HG03558 (cell line): ENCODE measurements at regions not wholly inside any gene's neighbourhood (a gene's known extent, or its start where the extent isn't known, plus 50 kb on each side); places are given as distances from the start of the nearest gene placed in this dataset.

ENCODE experiments used
- ATAC-seq: cut with Tn5 transposase; IDR thresholded peaks from one replicate; pipeline ENCODE4 v1.9.1; 2021; ENCODE audit warnings: moderate number of reproducible peaks; ENCODE audit not compliant: unreplicated experiment; ENCODE audit errors: extremely low read depth

DNA sequence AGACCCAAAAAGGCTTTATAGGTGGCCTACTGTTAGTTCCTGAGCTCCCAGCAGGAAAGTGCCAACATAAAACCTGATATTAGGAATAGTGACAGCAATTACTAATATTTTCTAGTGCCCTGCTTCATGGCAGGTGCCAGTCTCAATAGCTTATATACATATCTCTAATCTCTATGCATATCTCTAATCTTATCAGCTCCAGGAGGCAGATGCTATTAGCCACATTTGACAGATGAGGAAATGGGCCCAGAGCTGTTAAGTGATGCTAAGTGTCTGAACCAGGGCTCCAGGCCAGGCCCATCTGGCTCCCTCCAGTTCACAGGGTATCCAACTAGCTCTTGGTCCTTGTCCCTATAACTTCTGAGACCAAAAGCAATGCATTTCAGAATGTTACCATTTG, 142.5 kb downstream of the CHIC2 start:
- ATAC-seq, result no peak

DNA sequence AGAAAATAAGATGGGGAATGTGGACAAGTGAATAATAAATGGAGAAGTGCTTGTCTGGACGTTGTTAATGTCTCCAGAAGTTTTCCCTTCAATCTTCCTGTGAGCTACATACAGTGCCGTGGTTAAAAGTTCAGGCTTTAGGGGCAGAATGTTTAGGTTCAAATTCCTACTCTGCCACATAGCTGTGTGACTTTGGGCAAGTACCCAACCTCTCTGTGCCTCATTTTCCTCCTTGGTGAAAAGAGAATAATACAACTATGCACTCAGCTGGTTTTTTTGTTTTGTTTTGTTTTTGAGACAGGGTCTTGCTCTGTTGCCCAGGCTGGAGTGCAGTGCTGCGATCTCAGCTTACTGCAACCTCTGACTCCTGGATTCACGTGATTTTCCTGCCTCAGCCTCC, 143.5 kb downstream of the CHIC2 start:
- no peak for ATAC-seq

DNA sequence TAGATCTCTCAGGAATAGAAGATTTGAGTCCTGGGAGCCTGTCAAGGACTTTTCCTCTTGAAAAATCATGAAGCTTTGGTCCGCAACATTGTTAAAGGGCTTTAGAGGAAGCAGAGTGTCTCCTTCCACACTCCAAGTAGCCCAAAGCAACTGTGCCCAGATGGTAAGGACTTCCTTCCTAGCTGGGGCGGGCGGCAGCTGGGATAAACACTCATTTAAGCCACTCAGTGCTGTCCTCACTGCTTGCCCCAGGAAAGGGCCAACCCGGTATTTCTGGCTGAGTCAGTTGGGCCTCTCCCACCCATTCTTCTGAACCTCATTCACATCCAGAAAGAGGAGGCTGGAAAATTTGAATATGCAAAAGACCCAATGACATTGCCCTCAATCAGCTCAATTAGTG, 144.3 kb downstream of the CHIC2 start:
- ATAC-seq, result no peak

DNA sequence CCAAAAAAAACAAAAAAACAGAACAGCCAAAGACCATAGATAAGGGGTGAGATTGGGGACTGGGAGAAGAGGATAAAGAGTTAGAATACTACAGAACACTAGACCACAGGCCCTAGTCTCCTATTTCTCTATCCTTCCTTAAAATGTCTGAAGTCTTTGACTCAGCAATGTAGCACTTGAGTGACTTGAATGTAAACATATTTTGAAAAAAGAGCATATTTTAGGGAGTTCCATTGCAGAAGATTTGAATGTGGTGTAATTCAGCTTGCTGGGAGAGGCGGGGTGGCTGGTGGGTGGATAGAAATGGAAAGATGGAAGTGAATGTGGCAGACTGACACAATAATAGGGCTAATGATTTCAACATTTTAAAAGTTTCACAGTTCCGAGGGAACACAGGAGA, 144.9 kb downstream of the CHIC2 start:
- no peak for ATAC-seq

- ATAC-seq, result no peak
These were observed 146.7 kb downstream of the CHIC2 start for GRCh38 chr4:53917729-53918128.

DNA sequence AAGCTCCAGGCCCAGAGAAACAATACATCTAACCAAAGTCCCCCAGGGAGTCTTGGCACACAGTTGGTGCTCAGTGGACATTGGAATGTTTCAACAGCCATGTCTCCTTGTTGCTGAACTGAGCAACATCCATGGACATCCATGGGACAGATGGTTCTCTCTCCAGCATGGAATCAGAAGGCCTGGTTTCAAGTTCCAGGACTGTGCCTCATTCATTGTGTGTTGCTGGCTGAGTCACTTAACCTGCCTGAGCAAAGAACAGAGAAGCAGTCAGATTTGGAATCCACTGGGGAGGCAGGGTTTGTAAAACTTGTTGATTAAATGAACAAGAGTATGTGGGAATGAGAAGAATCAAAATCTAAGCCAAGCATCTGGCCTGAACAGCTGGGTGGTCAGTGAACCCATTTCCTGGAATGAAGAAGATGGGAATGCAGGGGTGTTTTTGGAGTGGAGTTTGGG, 147.9 kb downstream of the CHIC2 start:
- ATAC-seq, result no peak

DNA sequence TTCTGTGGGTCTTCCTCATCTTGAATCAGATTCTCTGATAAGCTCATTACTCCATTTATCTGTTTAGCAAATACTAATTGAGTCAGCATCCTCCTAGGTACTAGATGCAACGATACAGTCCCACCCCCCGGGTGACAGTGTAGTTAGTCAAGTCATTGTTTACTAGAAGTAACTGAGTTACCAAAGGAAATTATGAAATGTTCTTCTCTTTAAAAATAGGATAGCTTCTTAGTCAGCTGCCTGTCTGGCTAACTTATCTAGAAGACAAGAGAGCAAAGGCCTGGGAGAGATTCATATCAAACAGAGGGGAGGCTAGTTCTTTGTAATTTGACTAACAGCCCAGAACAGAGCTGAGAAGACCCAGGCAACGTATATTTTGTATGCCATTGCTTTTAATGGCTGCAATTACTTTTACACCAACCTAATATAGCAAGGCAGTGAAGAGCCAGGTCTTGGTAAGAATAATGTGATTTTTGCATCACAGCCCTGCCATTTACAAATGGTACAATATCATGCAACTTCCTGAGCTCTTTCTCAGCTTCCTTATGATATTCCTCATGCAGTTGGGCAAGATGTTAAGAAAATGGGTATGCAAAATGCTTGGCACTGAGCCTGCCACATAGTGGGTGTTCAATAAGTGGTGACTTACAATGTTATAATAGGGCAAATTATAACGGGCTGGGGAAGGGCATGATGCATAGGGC, 149.9 kb downstream of the CHIC2 start:
- ATAC-seq, result no peak

- no peak for ATAC-seq
These were observed 150.6 kb downstream of the CHIC2 start for GRCh38 chr4:53913771-53914170.

- no peak for ATAC-seq
These were observed 151.5 kb downstream of the CHIC2 start for GRCh38 chr4:53912766-53913497.

- ATAC-seq, result no peak
These were observed 155.7 kb downstream of the CHIC2 start for GRCh38 chr4:53908661-53909078.

GRCh38 chr4:53907772-53908171, 156.6 kb downstream of the CHIC2 start:
- no peak for ATAC-seq

DNA sequence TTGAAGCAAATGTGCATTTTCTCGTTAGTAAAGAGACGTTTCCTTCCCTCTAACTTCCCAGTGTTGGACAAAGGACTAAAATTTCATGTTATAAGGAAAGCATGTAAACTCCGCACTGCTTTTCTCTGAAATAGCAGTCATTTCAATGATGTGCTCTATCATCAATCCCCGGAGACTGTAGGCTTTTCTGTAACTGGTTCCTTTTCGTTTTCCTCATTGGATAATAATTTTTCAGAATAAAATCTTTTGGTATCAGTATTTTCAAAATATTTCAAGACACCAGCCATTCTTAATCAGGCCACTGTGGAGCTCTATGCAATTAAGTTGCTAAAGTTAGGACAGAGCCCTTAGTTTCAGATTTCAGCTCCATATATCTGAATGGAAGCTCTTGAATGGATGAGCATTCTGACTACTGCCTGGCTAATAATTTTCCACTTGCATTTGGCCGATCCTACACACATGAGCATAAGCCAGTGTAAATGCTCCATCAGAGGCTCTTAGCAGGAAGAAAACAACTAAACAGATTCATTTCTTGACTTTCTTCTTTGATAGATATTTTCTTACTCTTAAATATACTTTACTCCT, 157.7 kb downstream of the CHIC2 start:
- ATAC-seq, result no peak

- ATAC-seq, result no peak
These were observed 158.4 kb downstream of the CHIC2 start for GRCh38 chr4:53905941-53906377.

DNA sequence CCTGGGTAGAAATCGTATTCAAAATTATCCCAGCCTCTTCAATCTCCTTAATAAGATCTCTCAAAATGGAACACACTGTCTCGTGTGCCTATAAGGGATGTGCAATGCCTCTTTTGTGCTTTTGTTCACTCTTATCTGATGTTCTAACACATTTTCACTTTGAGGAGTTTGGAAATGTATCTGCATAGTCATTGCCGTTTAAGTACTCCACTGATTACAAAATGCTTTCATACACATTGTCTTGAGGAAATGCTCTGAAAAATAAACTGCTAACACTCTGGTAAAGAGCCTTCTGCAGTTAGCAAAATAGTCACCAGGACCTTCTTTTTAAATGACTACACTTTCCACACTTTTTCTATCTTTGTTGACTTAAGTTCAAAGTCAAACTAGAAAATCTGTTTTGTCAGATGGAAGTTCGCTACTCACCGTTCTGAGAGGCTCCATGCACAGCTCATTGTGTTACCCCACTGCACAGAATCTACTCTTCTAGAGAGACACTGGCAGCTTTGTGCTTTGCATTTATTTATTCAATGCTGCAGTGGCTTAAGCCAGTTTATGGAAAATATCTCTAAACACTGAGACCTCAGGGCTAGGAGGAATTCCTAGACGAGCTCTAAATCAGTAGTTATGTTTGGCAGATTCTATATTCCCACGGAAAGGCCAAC, 159.0 kb downstream of the CHIC2 start:
- no peak for ATAC-seq

GRCh38 chr4:53902786-53903185, 161.6 kb downstream of the CHIC2 start:
- ATAC-seq, result no peak

DNA sequence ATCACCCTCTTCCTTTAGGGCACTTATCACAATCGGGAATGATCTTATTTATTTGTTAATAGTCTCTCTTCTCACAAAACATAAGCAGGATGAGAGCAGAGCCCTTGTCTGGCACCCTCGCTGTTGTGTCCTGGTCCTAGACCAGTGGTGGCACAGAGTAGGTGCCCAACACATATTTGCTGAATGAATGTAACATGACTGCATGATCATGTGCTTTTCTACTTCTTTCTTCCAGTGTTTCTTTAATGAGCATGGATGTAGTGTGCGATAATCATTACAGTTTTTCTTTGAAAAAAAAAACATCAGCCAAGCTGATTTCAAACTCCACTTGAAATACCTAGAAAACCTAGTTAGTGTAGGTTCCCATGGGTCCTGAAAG, 164.1 kb downstream of the CHIC2 start:
- ATAC-seq, result no peak

- ATAC-seq, result no peak
These were observed 164.7 kb downstream of the CHIC2 start for GRCh38 chr4:53899586-53900270.

GRCh38 chr4:53895137-53895536, 169.3 kb downstream of the CHIC2 start:
- ATAC-seq, result no peak

- ATAC-seq, result no peak
These were observed 173.9 kb downstream of the CHIC2 start for GRCh38 chr4:53890461-53890860.

DNA sequence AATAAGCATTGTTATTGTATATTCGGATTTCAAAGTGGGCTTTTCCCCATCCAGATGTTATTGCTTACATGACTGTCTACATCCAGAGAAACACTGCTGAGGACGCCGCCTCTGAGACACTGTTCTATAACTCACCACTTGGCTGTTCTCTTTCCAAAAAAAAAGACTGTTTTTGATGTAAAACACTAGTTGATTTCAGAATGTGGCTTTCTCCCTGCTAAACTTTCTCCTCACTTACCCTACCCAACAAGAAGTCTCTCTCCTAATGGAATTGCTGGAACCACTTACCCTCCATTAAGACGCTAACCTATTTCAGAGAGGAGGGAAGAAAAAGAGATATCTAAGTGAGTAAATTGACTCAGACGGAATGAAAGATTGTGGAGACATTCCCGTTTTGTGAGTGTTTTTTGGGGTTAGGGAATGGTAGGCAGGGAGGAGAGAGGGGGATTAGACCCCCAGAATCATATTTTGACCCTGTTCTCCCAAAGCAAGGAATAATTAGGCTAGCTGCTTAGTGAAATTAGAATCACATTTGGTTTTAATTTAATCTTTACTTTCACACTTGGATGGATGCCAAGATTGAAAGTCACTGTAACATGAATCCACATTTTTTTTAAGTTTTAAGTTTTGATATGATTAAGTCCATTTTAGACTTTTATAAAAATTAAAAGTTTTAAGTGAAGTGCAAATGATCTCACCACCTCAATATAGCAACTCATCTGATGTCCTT, 174.9 kb downstream of the CHIC2 start:
- ATAC-seq, result no peak
